Medulla oblongata (tissue), 1 donor: ENCODE measurements at regions not wholly inside any gene's neighbourhood (a gene's known extent, or its start where the extent isn't known, plus 50 kb on each side); places are given as distances from the start of the nearest gene placed in this dataset.

Source experiments
- DNase-seq: peaks from one replicate; pipeline ENCODE4 v3.0.0-alpha.2; 2015; ENCODE audit errors: extremely low spot score

- no peak for DNase-seq
These were observed 412.4 kb upstream of the NRP1 start for GRCh38 chr10:33746836-33747268.

GRCh38 chr10:33746186-33746585 lies 411.7 kb upstream of the NRP1 start:
- DNase-seq, result no peak

- no peak for DNase-seq
These were observed 409.0 kb upstream of the NRP1 start for GRCh38 chr10:33743429-33743857.

GRCh38 chr10:33739031-33739430 lies 404.6 kb upstream of the NRP1 start:
- DNase-seq, result no peak

GRCh38 chr10:33735464-33735923 lies 401.0 kb upstream of the NRP1 start:
- no peak for DNase-seq

- DNase-seq, result no peak
These were observed 400.1 kb upstream of the NRP1 start for GRCh38 chr10:33734393-33735155.

- no peak for DNase-seq
These were observed 398.6 kb upstream of the NRP1 start for GRCh38 chr10:33733058-33733457.

- no peak for DNase-seq
These were observed 397.8 kb upstream of the NRP1 start for GRCh38 chr10:33732161-33732680.

- DNase-seq, result no peak
These were observed 396.9 kb upstream of the NRP1 start for GRCh38 chr10:33731322-33731721.

- no peak for DNase-seq
These were observed 391.0 kb upstream of the NRP1 start for GRCh38 chr10:33725430-33725829.

GRCh38 chr10:33723181-33723580 lies 388.7 kb upstream of the NRP1 start:
- DNase-seq, result no peak

GRCh38 chr10:33722067-33722466 lies 387.6 kb upstream of the NRP1 start:
- DNase-seq, result no peak

GRCh38 chr10:33721509-33721908 lies 387.0 kb upstream of the NRP1 start:
- DNase-seq, result no peak

GRCh38 chr10:33720161-33720560 lies 385.7 kb upstream of the NRP1 start:
- no peak for DNase-seq

- no peak for DNase-seq
These were observed 384.7 kb upstream of the NRP1 start for GRCh38 chr10:33719005-33719703.

GRCh38 chr10:33716501-33717267 lies 382.2 kb upstream of the NRP1 start:
- DNase-seq, result no peak

- no peak for DNase-seq
These were observed 381.0 kb upstream of the NRP1 start for GRCh38 chr10:33715303-33715975.

GRCh38 chr10:33712825-33713224 lies 378.4 kb upstream of the NRP1 start:
- DNase-seq, result no peak

GRCh38 chr10:33710006-33710405 lies 375.5 kb upstream of the NRP1 start:
- no peak for DNase-seq

- no peak for DNase-seq
These were observed 374.7 kb upstream of the NRP1 start for GRCh38 chr10:33709008-33709753.

GRCh38 chr10:33708561-33708960 lies 374.1 kb upstream of the NRP1 start:
- DNase-seq, result no peak
